ENCODE measurements at regions not wholly inside any gene's neighbourhood (a gene's known extent, or its start where the extent isn't known, plus 50 kb on each side); places are given as distances from the start of the nearest gene placed in this dataset.

DNA sequence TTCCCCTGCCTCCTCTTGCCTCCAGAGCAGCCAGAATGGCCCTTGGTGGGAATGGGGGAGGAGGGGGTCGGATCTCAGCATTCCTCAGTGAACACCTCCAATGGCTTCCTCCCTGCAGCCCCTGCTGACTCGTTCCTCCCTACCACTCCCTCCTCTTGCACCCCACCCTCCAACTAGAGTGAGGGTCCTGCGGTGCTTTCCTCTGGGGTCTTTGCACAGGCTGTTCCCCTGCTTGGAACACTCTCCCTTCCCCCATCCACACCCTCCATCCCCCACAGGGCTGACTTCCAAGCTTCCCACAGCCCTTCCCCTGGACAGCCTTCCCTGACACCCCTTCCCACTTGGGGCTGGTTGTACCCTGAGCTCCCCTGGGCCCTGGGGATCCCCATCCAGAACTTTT is 70.4 kb upstream of the NEK6 start:
- no peaks in the 10 kb centered on the region for H3K36me3 ChIP-seq
- peaks cover 0 to 9% of the 10 kb centered on the region in 2 donors for H3K27me3 ChIP-seq
- no peak overlapping the region for H3K4me3 ChIP-seq
- no peak overlapping the region for H3K27ac ChIP-seq
- no peaks in the 10 kb centered on the region for H3K9me3 ChIP-seq
- no peaks in the 10 kb centered on the region for H3K4me1 ChIP-seq
- TF ChIP-seq POLR2AphosphoS5 (IDR thresholded peaks at IDR 0.05) (no peak), POLR2A (IDR thresholded peaks at IDR 0.05) (no peak)
- TF ChIP-seq, protein P1, sequence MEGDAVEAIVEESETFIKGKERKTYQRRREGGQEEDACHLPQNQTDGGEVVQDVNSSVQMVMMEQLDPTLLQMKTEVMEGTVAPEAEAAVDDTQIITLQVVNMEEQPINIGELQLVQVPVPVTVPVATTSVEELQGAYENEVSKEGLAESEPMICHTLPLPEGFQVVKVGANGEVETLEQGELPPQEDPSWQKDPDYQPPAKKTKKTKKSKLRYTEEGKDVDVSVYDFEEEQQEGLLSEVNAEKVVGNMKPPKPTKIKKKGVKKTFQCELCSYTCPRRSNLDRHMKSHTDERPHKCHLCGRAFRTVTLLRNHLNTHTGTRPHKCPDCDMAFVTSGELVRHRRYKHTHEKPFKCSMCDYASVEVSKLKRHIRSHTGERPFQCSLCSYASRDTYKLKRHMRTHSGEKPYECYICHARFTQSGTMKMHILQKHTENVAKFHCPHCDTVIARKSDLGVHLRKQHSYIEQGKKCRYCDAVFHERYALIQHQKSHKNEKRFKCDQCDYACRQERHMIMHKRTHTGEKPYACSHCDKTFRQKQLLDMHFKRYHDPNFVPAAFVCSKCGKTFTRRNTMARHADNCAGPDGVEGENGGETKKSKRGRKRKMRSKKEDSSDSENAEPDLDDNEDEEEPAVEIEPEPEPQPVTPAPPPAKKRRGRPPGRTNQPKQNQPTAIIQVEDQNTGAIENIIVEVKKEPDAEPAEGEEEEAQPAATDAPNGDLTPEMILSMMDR (IDR thresholded peaks at IDR 0.05), result no peak
- intact Hi-C loops (cut with DNase I; ENCODE audit: low total_unique reads), result no loop called here
- DNase-seq (ENCODE audit: low spot score in 2 of 2), result no peak

DNA sequence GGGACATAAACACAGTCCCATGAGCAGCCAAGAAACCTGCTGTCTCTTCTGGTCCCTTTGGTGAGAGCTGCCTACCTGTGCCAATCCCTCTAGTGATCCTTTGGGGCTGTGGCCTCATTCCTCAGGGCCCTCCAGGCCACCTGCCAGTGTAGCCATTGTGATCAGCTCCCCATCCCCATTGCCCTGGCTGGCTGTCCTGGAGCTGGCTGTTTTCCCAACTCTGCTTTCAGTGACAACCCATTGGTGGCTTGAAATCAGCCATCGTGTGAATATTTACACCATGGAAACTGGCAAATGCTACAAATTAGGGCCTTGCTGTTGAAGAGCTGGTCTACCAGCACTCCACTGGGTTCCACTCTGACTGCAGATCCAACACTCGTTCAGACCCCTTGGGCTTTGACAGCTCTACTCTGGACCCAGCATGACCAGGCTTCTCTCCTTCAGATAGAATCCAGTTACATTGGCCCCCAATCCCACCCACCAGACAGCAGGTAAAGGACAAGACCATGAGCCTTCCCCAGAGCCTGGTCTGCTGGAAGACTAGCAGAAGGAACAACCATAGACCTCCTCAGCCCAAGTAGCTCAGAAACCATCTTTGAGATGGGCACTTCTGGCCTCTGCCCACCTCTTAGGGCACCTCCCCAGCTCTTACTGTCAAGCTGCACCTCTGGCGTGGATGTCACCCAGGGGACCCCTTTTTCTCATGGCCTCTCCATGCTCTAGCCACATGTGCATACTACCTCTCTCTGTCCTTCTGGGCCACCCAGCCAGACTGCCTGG is 69.2 kb upstream of the NEK6 start:
- DNase-seq (ENCODE audit: low spot score in 2 of 2), result no peak
- Histone ChIP-seq H3K27ac (no peak overlapping the region), H3K9me3 (no peaks in the 10 kb centered on the region), H3K36me3 (no peaks in the 10 kb centered on the region), H3K4me3 (no peak overlapping the region), H3K4me1 (no peaks in the 10 kb centered on the region), H3K27me3 (peaks cover 0 to 4% of the 10 kb centered on the region in 2 donors)
- TF ChIP-seq, protein P1 (IDR thresholded peaks at IDR 0.05), result no peak
- TF ChIP-seq POLR2A (IDR thresholded peaks at IDR 0.05), result no peak
- TF ChIP-seq POLR2AphosphoS5 (IDR thresholded peaks at IDR 0.05), result no peak
- intact Hi-C loops (cut with DNase I; ENCODE audit: low total_unique reads), result no loop called here

DNA sequence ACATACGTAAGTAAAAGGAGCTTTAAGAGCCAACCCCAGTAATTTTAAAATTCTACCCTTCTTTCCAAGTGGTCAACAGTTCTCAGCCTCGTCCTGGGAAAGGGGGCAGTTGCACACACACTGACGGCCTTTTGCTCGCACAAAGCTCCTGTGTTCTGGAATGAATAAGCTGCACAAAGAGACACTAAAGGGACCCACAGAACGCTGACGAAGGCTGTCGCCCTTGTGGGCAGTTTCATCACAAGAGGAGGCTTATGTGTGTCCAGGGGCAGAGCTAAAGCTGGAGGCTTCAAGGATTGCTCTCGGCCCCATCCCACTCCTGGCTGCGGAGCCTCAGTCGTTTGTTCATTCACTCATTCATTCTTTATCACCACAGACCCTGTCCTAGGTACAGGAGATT is 67.0 kb upstream of the NEK6 start:
- peaks cover 0 to 7% of the 10 kb centered on the region in 2 donors for H3K9me3 ChIP-seq

DNA sequence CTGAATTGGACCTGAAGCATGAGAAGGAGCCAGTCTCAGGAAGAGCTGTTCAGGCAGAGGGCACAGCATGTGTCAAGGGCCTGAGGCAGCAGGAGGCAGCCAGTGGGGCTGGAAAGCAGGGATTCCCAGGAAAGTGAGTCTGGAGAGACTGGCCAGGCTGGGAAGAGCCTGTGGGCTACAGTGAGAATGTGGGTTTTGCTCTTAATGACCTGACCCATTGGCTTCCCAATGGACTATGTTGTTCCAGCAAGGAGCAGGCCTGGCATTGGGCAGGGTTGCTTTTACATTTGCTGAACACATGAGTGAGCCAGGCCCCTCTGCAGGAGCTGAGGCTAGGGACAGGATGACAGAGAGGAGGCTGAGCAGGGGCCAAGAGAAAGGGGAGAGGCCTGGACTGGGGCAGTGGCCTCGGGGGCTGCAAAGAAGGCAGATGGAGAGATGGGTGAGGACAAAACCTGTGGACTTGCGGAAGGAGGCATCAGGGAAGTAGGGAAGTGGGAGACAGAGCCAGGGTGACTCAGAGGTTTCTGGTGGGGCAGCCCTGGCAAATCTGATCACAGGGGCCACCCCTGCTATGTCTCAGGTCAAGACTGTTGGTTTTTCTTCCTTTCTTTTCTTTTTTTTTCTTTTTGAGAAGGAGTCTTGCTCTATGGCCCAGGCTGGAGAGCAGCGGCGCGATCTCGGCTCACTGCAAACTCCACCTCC is 65.9 kb upstream of the NEK6 start:
- no peak overlapping the region for H3K4me3 ChIP-seq
- H3K4me1 ChIP-seq, result no peaks in the 10 kb centered on the region
- no peak overlapping the region for H3K27ac ChIP-seq
- H3K36me3 ChIP-seq, result no peaks in the 10 kb centered on the region
- no peak for DNase-seq (ENCODE audit: low spot score in 2 of 2)
- TF ChIP-seq, protein P1 (IDR thresholded peaks at IDR 0.05), result no peak
- no peak for TF ChIP-seq POLR2AphosphoS5 (IDR thresholded peaks at IDR 0.05)
- TF ChIP-seq POLR2A (IDR thresholded peaks at IDR 0.05), result no peak
- intact Hi-C loops (cut with DNase I; ENCODE audit: low total_unique reads), result no loop called here
- H3K9me3 ChIP-seq, result peaks cover 3 to 7% of the 10 kb centered on the region in 2 donors
- H3K27me3 ChIP-seq, result no peaks in the 10 kb centered on the region

More for the DNA sequence above, 67.0 kb upstream of the NEK6 start:
- no peak overlapping the region for H3K4me3 ChIP-seq
- H3K27me3 ChIP-seq, result no peaks in the 10 kb centered on the region
- H3K4me1 ChIP-seq, result no peaks in the 10 kb centered on the region
- intact Hi-C loops (cut with DNase I; ENCODE audit: low total_unique reads), result no loop called here
- DNase-seq (ENCODE audit: low spot score in 2 of 2), result no peak
- no peak for TF ChIP-seq POLR2A (IDR thresholded peaks at IDR 0.05)
- TF ChIP-seq POLR2AphosphoS5 (IDR thresholded peaks at IDR 0.05), result no peak
- TF ChIP-seq, protein P1 (IDR thresholded peaks at IDR 0.05), result no peak
- H3K27ac ChIP-seq, result no peak overlapping the region
- H3K36me3 ChIP-seq, result no peaks in the 10 kb centered on the region

DNA sequence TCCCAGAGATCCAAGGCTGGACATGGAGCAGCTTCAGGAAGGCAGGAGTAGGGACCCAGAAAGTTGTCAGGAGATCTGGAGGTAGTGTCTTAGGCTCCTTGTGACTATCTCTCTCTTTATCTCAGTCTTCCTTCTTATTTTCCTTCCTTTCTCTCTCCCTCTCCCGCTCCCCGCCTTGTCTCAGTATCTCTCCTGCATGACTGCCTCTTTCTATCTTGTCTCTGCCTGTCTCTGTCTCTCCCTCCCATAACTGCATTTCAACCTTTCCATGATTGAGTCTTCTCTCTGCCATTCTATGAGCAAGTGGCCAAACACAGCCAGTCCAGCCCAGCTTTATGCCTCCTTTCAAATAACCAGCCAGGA is 61.0 kb upstream of the NEK6 start:
- intact Hi-C loops (cut with DNase I; ENCODE audit: low total_unique reads), result no loop called here
- no peak overlapping the region for H3K27ac ChIP-seq
- no peaks in the 10 kb centered on the region for H3K36me3 ChIP-seq
- DNase-seq (ENCODE audit: low spot score in 2 of 2), result no peak
- H3K4me1 ChIP-seq, result no peaks in the 10 kb centered on the region
- H3K9me3 ChIP-seq, result peaks cover 3 to 7% of the 10 kb centered on the region in 2 donors
- TF ChIP-seq, protein P1 (IDR thresholded peaks at IDR 0.05), result no peak
- TF ChIP-seq POLR2AphosphoS5 (IDR thresholded peaks at IDR 0.05) (no peak), POLR2A (IDR thresholded peaks at IDR 0.05) (no peak)
- no peaks in the 10 kb centered on the region for H3K27me3 ChIP-seq
- no peak overlapping the region for H3K4me3 ChIP-seq

All from breast epithelium (tissue), 4 donors.